ENCODE measurements at regions not wholly inside any gene's neighbourhood (a gene's known extent, or its start where the extent isn't known, plus 50 kb on each side); places are given as distances from the start of the nearest gene placed in this dataset.

- no peak for DNase-seq (ENCODE audit: low read depth)
These were observed 79.5 kb downstream of the IRF2BPL start for GRCh38 chr14:76948976-76949375.

DNA sequence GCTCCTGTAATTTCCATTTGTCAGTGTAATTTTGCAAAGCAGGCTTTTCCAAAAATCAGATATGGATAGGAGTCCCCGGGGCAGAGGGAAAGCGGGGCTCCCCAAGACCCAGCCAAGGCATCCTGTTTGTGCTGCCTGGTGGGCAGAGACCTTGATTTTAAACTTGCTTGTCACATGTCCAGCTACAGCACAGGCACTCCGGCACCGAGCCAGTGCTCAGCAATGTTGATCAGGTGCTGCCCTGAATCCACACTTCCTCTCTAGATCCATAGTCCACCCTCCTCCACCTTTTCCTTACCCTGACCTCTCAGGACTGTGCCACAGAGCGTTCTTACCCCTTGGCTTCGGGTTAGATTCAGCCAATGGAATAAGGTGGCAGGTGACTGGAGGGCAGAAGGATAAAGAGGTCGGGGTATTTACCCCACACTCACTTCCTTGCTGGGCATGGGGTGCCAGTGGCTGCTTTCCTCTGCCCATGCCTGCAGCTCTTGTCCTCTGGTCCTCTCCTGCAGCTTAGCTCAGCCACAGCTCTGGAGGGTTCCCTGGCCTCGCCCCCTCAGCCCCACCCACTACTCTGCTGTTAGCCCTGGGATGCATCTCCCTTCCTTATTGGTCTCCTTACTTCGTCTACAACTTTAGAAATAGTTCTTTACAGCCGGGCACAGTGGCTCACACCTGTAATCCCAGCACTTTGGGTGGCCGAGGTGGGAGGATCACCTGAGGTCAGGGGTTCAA lies 80.1 kb downstream of the IRF2BPL start:
- DNase-seq (ENCODE audit: low read depth) = no peak

- DNase-seq (ENCODE audit: low read depth) = no peak
These were observed 80.7 kb downstream of the IRF2BPL start for GRCh38 chr14:76947838-76948184.

DNA sequence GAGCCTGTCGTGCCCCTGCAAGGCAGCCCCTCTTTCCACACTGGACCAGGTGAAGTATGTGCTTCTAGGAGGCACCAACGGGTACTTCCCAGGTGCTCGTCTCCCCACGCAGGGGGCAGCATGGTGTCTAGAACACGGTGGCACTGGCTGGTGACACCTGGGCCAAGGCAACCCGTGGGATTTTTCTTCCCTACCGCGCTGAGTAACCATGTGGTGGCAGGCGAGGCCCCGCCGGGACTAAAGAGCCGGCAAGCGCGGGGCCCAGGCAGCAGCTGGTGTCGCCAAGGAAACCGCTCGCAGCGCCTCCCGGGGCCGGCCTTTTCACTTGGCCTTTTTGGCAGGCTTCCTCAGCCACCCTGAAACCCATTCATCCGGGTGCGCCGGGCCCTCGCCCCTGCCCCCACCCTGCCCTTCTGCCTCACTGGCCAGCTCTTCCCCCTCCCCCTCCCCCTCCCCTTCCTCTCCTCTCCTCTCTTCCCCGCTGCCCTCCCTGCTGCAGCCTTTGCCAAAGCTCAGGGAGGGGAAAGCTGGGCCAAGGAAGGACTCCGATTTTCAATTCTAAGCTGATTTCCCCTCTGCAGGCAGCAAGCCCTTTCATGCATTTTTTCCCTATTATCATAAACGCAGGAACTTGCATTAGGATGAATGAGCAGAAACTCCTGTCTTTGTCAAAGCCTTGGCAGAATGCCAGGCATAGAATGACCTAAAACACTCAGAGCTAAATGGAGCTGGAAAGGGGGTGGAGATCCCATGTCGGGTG lies 81.2 kb downstream of the IRF2BPL start:
- peak; percentile 43 for DNase-seq (ENCODE audit: low read depth)

GRCh38 chr14:76946753-76947077 lies 81.8 kb downstream of the IRF2BPL start:
- DNase-seq (ENCODE audit: low read depth) = no peak

GRCh38 chr14:76943072-76943471 lies 85.4 kb downstream of the IRF2BPL start:
- no peak for DNase-seq (ENCODE audit: low read depth)

DNA sequence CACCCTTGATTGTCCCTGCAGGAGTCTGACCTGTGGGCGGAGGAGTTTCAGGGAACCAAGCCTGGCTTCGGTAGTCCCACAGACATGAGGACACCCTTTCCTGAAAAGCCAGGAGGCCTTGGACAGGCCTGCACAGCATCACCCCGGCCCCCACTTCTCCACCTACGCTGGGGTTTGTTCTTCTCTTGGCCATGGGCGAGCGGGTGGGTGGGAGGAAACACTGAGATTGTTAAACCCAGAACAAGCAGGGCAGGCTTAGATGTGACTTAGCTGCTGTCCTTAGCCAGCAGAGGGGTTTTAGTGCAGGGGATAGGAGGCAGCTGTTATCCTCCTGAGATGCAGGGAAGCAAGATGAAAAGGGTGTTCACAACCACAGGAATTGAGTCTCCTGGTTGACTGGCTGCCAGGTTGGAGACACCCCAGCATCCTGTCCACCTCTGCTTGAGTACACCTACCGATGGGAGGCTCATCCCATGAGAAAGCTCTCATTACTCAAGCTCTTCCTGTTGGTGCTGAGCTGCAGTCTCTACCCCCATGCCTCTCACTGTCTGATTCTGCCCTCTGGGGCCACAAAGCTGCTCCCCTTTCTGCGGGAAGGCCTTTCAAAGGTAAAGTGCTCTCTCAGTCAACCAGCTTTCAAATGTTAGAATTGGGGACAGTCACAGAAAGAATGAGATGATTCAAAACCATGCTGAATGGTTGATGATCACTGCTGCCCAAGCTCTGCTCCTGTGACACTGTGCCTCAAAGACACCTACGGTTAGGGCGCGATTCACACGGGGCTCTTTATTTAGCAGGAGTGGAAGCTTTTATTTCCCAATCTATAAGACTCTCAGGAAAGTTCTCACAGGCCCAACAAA lies 86.3 kb downstream of the IRF2BPL start:
- DNase-seq (ENCODE audit: low read depth) = no peak

GRCh38 chr14:76941544-76941943 lies 87.0 kb downstream of the IRF2BPL start:
- no peak for DNase-seq (ENCODE audit: low read depth)

- no peak for DNase-seq (ENCODE audit: low read depth)
These were observed 88.3 kb downstream of the IRF2BPL start for GRCh38 chr14:76940021-76940760.

- DNase-seq (ENCODE audit: low read depth) = no peak
These were observed 89.3 kb downstream of the IRF2BPL start for GRCh38 chr14:76939015-76939742.

DNA sequence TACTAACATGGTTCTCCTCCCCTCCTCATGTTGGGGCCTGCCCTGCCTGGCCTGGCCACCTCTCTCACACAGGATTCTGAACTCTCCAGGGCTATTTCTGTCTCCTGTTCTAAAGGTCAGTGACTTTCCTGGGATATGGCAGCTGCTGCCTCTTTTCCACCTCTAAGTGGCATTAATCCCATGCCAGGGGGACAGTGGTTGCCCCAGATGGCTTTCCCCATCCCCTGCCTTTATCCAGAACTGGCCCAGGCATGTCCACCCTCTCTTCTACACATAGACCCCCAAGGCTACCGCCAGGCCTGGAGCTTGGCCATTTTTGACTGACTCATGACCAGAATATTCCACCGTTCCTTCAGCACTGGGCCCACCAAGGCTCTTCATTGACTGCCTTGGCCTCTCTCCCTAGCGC lies 90.4 kb downstream of the IRF2BPL start:
- DNase-seq (ENCODE audit: low read depth) = no peak

DNA sequence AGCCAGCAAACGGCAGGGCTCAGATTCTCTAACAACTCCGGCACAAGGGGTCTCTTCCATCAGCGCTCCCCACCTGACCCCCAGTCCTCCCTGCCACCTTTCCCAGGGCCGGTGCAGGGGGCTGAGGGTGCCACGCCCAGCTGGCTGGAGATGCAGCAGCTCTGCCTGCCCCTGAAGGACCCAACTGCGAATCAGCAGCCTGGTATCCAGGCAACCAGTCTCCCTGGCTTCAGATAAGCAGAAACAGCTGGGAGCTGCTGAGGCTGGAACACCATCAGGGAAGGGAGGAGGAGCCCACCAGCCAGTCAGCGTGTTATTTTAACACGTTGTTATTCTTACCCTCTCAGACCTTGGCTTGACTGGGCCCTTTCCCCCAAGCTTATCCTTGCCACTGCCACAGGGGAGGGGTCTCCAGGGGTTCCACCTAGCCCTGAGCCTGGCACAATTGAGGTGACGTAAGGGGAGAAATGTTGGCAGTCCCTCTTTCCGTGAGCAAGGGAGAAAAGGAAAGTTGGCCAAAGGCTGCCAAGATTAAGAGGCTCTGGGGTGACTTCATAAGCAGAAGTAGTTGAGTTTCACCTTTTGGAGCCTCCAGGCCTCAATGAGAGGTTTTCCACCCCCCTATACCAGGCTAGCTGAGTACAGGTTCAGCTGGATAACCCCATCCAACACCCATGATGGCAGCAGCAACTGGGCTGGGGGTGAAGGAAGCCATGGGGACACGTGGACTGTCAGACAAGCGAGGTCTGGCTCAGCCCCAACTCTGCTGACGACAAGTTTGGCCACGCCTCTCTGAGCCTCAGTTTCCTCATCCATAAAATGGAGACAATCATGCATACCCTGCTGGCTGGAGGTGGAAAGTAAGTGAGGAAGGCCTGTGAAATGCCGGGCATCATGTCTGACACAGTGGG lies 91.1 kb downstream of the IRF2BPL start:
- no peak for DNase-seq (ENCODE audit: low read depth)

GRCh38 chr14:76936483-76936882 lies 92.0 kb downstream of the IRF2BPL start:
- DNase-seq (ENCODE audit: low read depth) = no peak

DNA sequence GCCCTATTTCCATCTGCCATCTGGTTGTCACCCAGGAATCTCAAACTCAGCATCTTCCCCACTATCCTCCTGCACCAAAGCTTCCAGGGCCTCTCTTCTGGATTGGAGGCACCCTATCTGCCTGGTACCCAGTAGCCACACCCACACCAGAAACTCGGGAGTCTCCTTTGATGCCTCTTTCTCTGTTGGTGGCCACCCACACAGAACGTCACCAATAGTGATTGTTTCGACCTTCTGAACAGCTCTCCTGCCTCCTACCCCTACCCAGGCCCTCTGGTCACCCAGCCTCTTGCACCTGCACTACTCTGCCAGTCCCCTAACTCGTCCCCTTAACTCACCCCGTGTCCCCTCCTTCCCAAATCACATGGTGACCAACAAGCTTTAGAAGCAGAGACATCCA lies 95.0 kb downstream of the IRF2BPL start:
- no peak for DNase-seq (ENCODE audit: low read depth)

GRCh38 chr14:76931631-76932402 lies 96.7 kb downstream of the IRF2BPL start:
- DNase-seq (ENCODE audit: low read depth) = no peak

- DNase-seq (ENCODE audit: low read depth) = no peak
These were observed 98.0 kb downstream of the IRF2BPL start for GRCh38 chr14:76930549-76930948.

DNA sequence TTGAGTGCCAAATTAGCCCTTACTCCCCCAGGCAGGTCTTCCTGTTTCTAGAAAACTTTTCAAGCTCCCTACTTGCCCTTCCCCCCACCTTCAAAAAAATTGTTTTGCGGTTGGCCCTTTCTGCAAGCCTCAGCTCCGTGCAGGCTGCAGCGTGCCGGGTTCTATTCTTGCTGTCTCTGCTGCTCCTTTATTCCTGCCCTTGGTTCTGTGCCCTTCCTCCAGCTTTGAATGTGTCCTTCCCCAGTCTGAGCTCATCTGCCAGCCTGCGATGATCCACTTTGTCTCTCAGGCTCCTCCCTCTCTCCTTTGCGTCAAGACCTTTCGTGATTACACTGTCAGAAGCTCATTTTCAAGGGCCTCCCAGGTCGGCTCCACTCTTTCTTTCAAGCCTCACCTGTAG lies 98.6 kb downstream of the IRF2BPL start:
- DNase-seq (ENCODE audit: low read depth) = no peak

DNA sequence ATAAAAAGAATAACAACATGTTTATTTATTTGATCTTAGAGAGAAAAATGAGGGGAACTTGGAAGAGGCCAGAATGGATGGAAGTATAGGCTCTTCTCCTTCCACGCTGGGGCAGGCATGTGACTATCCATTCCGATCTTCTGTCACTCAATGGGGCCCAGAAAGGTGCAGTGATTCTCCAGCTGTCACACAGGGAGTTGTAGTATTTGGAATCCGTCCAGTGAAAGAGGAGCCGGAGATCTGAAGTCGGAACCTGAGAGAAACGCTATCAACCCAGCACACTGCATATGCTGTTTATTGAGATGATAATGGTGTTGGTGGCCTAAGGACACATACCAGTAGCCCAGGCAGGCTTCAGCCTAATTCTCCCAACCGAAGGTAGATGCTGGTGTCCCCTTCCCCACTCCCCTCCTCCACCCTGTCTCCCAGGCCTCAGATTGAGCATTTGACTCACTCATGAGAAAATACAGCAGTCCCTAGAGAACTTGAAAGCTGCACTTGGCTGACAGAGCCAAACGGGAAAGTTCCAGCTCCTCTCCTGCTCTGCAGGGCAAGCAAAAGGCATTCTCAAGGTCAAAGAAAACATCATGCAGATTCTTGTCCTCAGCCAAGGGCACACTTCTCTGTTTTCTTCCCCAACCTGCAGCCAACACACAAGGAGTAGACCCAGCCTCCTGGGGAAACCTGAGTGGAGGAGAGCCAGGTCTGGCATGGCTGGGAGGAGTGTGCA lies 100.4 kb downstream of the IRF2BPL start:
- no peak for DNase-seq (ENCODE audit: low read depth)
